NAMALWA (cell line): ENCODE measurements at regions not wholly inside any gene's neighbourhood (a gene's known extent, or its start where the extent isn't known, plus 50 kb on each side); places are given as distances from the start of the nearest gene placed in this dataset.

Source experiments
- DNase-seq: peaks from one replicate; pipeline ENCODE4 v3.0.0-alpha.2; 2015; ENCODE audit warnings: low spot score

DNA sequence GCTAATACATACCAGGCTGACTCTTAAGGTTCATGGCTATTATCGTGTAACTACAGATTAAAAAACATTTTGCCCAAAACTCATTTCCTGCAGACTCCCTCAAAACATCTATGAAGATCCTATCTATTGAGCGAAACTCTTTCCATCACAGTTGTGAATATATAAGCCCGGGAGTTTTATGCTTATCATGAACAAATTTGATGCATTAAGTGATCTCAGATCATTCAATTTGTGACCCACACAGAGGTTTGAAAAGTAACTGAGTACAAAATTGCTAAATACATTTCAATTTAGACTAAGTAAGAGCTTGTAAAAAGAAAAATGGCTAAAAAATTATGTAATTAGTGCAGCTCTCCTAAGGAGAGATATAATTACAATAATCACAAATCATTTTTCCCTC lies 1228.8 kb upstream of the TENM4 start:
- no peak for DNase-seq

DNA sequence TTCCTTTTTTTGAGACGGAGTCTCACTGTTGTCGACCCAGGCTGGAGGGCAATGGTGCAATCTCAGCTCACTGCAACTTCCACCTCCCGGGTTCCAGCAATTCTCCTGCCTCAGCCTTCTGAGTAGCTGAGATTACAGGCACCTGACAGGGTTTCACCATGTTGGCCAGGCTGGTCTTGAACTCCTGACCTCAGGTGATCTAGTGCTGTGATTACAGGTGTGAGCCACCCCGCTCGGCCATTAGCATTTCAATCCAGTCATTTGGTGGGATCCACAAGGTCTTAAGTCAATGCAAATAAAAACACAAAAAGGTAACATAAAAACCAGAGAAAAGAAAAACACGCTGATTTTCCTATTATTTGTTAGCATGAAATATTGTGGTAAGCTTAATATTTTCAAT lies 1227.2 kb upstream of the TENM4 start:
- no peak for DNase-seq

DNA sequence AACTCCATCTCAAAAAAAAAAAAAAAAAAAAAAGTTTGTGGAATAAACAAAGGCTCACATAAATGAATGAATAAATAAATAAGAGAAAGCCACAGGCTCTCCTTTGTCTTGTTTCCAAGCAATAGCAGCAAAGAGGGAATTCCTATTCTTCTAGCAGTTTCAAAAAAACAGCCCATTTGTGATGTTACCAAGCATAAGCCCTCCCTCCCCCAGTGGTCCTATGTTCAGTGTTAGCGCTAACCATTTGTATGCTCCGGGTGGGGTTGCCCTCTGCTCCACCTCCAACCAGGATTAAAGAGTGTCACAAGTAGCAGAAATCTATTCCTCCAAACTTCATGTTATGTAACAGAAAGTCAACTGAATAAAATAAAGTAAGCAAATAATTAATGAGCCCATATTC lies 1215.0 kb upstream of the TENM4 start:
- DNase-seq = no peak

DNA sequence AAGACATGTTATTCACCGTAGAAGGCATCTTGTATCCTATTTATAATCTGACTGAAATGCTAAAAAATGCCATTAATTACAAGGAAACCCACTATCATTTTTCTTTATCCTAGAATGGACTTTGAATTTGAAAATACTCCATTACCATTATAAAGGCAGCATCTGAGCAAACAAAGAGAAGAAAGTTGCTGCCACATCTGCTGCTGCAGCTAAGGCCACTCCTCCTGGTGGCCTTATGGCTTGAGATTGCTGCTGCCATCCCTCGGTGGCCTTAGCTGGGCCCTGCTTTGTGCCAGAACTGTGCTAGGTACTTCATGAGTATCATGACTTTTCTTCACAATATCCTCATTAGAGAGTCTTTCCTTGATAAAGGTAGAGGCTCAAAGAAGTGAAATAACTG lies 1210.1 kb upstream of the TENM4 start:
- no peak for DNase-seq

DNA sequence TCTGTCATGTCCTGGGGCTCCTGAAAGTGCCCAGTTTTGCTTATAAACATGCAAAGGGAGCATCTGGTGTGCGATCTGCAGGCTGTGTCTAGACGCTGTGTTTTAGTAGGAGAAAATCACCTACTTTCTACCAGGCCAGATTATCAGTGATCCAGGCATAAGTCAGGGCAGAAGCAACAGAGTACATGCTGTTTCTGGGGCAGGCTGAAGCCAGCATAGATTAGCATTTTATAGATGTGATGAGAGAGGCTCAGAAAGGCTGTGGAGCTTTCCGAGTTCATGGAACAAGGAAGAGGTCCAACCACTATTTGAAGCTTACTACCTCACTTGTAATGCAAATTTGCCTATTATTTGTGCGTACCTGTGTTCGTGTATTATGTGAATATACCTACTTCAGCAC lies 1208.4 kb upstream of the TENM4 start:
- DNase-seq = no peak

DNA sequence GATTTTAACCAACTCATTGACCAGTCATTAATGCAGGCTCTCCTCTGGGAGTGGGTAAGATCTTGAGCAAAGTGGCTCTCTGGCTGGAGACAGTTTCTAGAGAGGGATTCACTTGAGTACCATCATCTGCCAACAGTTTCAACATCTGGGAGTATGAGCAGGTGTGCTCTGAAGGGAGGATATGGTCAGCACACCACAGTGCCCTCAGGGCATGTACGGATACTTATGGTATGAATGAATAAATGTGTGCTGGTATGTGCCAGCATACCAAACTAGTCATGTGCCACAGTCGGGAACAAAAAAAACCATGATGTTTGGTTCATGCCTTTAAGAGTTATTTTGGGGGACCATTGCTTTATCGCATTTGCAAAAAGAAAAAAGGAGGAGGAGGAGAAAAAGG lies 1197.5 kb upstream of the TENM4 start:
- no peak for DNase-seq

DNA sequence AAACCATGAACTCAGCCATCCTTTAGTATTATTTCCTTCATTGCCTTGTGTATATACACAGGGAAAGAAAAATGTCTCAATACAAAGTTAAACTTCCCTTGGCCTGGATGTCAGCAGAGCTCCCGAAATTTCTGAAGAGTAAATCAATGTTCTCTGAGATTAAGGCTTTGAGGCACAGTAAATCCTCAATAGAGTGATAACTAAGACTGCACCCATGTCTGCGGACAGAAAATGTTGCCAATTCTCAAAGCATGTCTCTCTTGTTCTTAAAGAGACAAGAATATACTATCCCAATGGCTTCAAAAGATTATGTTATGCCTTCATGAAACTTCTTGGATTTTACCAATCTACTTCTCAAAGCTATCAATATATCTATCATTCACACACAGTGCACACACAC lies 1196.7 kb upstream of the TENM4 start:
- DNase-seq = no peak

DNA sequence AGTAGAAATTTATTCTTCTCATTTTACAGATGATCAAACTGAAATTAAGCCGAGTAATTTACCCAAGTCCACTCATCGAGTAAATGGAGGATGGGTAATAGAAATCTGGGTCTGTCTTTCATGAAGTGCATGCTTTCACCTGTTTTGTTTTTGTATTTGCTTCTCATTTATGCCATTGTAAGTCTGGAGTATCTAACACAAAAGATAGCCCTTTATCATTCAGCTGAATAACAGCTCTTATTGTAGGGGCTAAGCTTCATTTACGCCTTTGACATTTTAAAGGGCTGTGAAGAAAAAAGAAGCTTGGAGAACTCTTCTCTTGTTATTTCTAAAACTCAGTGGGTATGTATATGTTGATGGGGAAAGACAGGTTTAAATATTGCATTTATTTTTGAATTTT lies 1196.2 kb upstream of the TENM4 start:
- DNase-seq = no peak

DNA sequence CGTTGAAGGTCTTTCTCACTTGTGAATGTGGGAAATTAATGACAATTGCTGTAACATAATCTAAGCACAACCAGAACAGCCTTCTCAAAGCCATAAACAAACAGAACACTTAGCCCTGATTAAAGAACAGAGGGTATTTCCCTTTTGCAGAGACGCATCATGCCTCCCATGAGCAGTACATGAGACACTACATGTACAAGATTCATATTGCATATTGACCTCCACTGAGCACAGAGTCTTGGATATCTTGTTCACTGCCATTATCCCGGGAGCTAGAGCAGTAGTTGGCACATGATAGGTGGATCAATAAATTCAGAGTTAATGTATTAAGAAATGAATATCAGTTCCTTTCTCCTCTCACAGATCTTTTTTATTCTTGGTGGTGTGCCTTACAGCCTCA lies 1194.3 kb upstream of the TENM4 start:
- DNase-seq = no peak

DNA sequence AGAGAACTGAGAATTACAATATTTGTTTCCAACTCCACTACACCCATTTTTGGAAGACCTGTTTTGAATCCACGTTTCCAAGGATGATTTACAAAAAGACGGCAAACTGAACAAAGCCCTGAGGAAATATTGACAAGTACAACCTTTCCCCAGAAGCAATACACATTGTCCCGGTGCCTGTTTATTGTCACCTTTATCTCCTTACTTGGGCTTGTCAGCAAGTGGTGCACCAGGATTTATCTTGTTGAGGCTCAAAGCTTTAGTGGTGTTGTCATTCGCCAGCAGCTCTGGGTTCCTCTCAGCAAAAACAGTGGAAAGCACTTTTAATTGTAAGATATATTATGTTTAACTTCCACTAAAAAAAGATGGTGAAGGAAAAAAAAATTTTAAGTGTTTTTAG lies 1191.9 kb upstream of the TENM4 start:
- no peak for DNase-seq

DNA sequence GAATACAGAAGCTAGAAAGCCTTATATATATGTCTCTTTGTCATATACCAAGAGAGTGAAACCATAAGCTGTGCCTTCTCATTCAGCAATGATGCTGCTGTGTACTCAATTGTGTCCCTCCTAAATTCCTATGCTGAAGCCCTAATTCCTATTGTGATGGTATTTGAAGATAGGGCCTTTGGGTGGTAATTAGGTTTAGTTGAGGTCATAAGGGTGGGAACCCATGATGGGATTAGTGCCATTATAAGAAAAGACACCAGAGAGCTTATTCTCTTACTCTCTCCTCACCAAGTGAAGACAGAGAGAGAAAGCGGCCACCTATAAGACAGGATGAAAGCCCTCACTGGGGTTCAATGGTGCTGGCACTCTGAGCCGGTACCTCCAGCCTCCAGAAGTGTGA lies 1191.3 kb upstream of the TENM4 start:
- no peak for DNase-seq

DNA sequence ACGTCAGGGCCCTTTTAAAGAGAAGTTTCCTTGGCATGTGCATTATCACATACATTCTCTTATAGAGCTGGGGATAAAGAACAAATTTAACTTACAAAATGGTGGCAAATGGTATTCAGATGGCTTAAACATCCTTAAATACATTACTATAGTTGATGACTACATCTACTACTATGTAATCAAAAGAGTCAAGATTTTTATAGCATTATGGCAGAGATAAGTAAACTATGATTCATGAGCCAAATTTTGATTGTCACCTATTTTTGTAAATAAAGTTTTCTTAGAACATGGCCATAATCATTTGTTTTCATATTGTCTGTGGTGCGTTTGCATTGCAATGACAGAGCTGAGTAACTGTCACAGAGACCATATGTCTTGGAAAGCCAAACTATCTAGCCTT lies 1188.6 kb upstream of the TENM4 start:
- no peak for DNase-seq

DNA sequence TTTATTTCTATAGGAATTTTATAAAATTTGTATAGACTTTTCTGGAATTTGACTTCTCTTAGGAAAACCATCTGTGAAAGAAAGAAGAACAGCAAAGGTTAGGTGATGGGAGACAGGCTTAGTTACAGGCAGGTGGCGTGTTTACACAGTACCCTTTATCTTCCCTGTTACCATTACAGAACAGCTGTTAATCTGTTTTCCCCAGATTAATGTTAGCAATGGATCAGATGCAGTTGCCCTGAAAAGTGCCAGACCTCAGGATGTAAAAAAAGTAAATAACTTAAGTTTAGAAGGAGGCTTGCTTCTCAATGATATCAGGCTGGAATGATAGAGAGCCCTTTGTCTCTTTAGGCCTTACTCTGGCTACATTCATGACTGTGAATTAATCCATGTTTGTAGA lies 1186.5 kb upstream of the TENM4 start:
- no peak for DNase-seq

DNA sequence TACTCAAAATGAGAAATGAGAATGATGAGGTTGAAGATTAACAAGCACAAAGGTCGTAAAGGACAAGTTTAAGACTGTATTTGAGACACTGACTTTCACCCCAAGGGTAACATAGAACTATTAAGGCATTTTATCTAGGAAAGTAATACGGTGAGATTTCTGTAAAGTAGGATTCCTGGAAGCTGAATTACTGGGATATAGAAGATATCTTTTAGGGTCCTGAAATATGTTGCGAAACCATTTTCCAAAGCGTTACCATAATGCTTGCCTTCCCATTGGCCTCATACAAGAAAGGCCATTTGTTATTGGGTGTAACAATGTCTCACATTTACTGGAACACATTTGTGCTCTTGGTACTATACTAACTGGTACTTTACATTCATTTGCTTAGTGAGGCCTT lies 1185.9 kb upstream of the TENM4 start:
- DNase-seq = no peak

DNA sequence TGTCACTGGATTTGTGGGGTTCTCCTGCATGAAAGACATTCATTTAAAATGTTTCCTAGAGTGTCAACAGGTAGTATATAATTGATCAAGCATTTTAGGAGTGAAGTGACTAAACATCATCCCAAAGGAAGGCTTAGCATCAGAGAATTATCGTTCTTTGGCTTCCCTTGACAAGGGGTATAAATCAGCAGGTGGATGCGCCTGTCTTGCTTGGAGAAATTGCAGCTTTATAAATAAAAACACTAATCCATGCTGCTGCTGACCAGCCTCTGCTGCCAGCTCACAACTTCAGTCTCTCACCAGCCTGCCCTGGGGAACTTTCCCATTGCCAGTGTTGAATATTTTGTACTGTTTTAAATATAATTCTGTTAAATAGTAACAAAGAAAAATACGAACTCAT lies 1184.7 kb upstream of the TENM4 start:
- no peak for DNase-seq

DNA sequence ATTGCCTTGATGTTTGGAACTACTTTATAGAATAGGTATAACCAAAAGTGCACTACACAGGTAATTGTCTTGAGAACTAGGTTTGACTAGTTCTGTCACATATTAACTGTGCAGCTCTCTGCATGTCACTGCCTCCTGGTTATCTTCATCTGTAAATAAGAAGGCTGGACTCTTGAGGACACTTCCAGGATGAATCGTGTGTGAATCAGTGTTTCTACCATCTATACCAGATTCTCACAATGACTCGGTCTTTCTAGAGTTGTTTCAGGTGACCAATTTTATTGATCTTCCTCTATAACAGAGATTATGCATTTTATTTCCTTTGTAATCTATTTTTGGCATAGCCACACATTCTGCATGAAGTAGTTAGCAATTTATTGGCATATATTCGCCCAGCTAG lies 1181.0 kb upstream of the TENM4 start:
- DNase-seq = no peak

DNA sequence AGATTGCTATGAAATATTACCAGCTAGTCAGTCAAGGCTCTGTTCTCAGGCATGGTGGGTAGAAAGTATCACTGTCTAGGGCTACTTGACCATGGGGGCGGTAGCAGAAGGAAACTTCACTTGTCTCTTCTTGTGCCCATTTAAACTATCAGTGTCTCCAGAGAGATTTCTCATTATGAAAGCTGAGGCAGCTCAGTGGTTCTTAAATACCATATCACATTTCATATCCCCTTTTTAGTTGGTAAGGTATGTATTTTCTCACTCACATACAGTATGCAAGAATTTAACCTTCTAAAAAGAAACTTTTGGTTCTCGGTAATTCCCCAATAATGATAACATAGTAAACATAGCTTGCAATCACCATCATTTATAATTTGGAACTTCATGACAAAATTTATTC lies 1180.0 kb upstream of the TENM4 start:
- DNase-seq = no peak

DNA sequence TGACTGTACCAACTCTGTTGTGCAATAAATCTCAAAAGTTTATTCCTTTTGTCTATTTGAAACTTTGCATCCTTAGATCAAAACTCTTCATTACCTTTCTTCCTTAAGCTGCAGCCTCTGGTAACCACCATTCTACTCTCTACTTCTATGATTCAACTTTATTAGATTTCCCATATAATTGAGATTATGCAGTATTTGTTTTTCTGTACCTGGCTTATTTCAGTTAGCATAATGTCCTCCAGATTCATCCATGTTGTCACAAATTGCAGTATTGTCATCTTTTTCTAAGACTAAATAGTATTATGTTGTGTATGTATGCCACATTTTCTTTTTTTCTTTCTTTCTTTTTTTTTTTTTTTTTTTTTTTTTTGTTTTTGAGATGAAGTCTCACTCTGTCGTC lies 1176.3 kb upstream of the TENM4 start:
- DNase-seq = no peak

DNA sequence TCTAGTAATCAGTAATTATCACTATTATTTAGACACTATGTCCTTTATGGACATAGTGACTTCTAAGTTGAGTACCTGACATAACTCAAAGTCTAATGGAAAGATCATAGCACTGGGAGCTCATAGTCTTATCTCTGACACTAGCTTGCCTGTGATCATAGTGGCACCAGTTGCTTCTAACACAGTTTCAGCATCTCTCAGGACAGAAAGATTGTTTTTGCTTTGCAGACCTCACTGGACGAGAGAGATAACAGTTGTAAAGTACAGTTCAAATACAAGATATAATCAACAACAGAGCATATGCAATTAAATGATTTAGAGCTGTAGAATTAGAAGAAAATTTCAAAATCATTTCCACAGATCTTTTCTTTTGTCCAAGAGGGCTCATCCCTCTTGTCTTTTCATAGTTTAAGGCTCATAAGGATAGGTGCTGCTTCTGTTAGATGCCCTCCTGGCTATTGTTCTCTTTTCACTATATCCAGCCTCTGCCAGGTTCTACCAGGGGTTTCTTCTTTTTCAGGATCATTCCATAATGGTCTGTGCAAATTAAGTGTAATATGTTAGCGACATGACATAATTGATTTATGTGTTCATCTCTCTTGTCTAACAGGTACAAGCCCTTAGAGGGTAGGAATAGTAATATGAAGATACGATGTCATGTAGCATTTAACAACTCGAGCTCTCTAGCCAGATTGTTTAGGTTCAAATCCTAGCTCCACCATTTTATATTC lies 1175.4 kb upstream of the TENM4 start:
- no peak for DNase-seq

DNA sequence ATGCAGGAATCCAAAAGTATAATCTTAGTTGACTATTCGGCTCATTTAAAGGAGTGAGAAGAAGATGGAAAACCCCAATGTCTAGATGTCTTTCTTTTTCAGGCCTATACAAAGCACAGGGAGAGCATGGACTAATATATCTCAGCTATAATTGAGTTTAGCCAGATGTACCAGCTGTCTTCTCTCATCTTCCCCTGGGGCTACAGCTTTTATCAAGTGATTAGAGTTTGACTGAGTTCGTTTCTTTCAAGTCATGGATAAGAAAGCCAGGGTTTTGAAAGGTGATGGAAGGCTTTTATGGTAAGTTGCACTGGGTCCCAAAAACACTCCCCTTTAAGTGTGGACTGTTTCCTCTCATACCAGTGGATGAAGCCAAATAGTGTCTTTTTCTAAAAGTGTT lies 1172.8 kb upstream of the TENM4 start:
- DNase-seq = no peak

DNA sequence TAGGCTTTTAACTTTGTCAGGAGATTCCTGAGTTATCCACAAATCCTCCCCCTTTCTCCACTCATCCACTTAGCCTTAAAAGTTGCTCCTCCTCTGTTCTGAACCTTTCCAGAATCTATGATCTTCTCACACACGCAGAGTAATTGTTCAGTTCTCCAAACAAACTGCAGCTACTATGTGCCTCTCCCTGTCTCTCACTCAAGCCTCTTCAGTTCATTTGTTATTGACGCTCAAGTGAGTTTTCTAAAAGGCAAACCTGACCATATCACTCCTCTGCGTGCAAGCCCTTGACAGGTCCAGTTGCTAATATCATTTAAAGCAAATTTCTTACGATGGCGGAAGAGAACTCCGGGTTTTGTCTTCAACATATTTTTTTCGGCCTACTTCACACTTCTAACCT lies 1169.7 kb upstream of the TENM4 start:
- DNase-seq = no peak

DNA sequence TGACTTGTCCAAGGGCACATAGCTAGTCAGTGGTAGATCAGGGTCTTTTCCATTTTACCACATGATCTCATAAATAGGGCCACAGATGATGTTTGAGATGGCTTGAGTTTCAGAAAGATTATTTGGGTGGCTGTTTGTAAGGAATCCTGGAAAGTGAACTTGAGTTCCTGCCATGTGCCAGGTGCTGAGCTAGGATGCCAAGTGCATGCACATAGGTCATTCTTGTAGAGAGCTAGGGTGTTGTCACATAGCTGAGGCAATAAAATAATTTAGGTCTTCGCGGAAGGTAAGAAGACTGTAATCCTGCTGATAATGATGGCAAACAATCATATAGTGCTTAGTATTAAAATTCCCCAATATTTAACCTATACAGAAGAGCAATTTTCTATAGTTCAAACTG lies 1162.6 kb upstream of the TENM4 start:
- no peak for DNase-seq

DNA sequence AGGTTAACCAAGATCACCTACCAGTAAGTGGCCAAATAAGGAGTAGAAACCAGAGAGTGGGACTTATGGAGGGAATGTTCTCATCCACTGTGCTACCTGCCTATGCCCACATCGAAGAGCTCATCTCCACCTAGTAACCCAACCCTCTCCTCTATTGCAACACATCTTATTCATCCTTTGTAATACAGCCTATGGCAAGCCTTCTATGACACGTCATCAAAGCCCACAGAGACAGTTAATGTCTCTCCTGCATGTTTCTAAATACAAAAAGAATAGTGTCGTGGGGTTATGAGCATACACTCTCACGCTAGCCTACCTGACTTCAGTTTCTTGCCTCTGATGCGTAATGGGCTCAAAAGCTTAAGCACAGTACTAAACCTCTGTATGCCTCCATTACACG lies 1158.1 kb upstream of the TENM4 start:
- DNase-seq = no peak

DNA sequence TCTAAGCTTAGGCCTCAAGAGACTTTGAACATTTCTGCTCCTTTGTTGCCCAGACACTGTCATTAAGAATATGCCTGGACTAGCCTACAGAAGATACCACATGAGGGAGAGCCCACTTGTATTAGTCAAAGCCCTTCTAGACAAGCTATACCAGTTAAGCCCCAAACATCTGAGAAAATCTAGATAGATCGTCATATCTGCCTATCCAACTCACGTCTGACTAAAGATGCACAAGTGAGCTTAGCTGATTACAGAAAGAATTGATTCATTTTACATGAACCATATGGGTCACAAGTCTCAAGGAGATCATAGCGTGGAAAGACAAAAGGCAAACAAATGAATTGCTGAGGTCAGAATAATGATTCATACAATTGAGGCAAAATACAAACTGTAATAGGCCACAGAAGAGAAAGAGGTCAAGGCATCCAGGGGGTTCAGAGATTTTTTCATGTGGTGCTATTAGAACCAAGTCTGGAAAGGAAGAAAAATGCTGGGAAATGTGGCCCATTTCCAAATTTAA lies 1155.5 kb upstream of the TENM4 start:
- no peak for DNase-seq

DNA sequence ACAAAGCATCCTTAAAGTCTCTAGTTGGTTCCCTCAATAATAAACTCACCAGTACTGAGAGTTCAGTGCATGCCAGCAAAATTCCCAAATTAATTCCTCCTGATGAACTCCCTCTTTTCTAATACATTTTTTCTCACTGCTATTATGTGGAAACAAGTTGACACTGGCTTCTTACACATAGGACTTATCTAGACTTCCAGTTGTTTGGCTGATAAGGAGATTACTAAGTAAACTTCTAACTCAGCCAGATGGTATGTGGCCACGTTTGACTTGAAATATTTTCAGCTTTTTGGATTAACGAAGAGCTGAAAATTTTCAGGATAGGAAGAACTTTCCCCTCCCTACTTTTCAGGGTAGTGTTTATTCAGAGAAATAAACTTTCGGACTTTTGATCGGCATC lies 1154.2 kb upstream of the TENM4 start:
- no peak for DNase-seq
